ENCODE measurements at regions not wholly inside any gene's neighbourhood (a gene's known extent, or its start where the extent isn't known, plus 50 kb on each side); places are given as distances from the start of the nearest gene placed in this dataset.
A peak's percentile ranks its signal among the peaks of the same experiment; 100 is the strongest.
"Not testable (repeated sequence)": the region's sequence is repeated elsewhere in the genome, so short reads cannot be mapped to it uniquely, and the experiment has no call there.

- H3K27me3 ChIP-seq (ENCODE audit: control insufficient read depth, insufficient read depth, low read length); H3K27ac ChIP-seq (ENCODE audit: low read depth, low read length); H3K36me3 ChIP-seq (ENCODE audit: control insufficient read depth, insufficient read depth, low read length); H3K4me1 ChIP-seq (ENCODE audit: control insufficient read depth, insufficient read depth, low read length); H3K4me3 ChIP-seq (ENCODE audit: low read depth, low read length); DNase-seq (ENCODE audit: low read depth in 4 of 6, low spot score in 6 of 6); H3K9me3 ChIP-seq (ENCODE audit: control insufficient read depth, insufficient read depth, low read length): not testable (repeated sequence)
- 95% methylated on average over 8 of the region's 9 CpGs for WGBS (ENCODE audit: insufficient coverage)
Measured at GRCh38 chr10:10074847-10075246, 942.8 kb upstream of the CELF2 start.

GRCh38 chr10:10078446-10078845, 939.2 kb upstream of the CELF2 start:
- WGBS (ENCODE audit: insufficient coverage): 55% methylated on average over 4 of the region's 4 CpGs
- Histone ChIP-seq H3K36me3 (ENCODE audit: control insufficient read depth, insufficient read depth, low read length) (no peaks in the 10 kb centered on the region), H3K9me3 (ENCODE audit: control insufficient read depth, insufficient read depth, low read length) (peaks cover 1% of the 10 kb centered on the region), H3K27me3 (ENCODE audit: control insufficient read depth, insufficient read depth, low read length) (no peaks in the 10 kb centered on the region), H3K4me1 (ENCODE audit: control insufficient read depth, insufficient read depth, low read length) (no peaks in the 10 kb centered on the region), H3K27ac (ENCODE audit: low read depth, low read length) (no peak overlapping the region), H3K4me3 (ENCODE audit: low read depth, low read length) (no peak overlapping the region)
- peak in 1 of 6 donors; percentile 76 for DNase-seq (ENCODE audit: low read depth in 4 of 6, low spot score in 6 of 6)

GRCh38 chr10:10092581-10092980, 925.1 kb upstream of the CELF2 start:
- WGBS (ENCODE audit: insufficient coverage): 39% methylated on average over 6 of the region's 6 CpGs
- no peak overlapping the region for H3K27ac ChIP-seq (ENCODE audit: low read depth, low read length)
- H3K4me3 ChIP-seq (ENCODE audit: low read depth, low read length): no peak overlapping the region
- no peaks in the 10 kb centered on the region for H3K36me3 ChIP-seq (ENCODE audit: control insufficient read depth, insufficient read depth, low read length)
- H3K9me3 ChIP-seq (ENCODE audit: control insufficient read depth, insufficient read depth, low read length): peaks cover 3% of the 10 kb centered on the region
- peak in 1 of 6 donors; percentile 11 for DNase-seq (ENCODE audit: low read depth in 4 of 6, low spot score in 6 of 6)
- no peaks in the 10 kb centered on the region for H3K27me3 ChIP-seq (ENCODE audit: control insufficient read depth, insufficient read depth, low read length)
- H3K4me1 ChIP-seq (ENCODE audit: control insufficient read depth, insufficient read depth, low read length): peaks cover 3% of the 10 kb centered on the region

- Histone ChIP-seq H3K4me1 (ENCODE audit: control insufficient read depth, insufficient read depth, low read length) (peaks cover 3% of the 10 kb centered on the region), H3K36me3 (ENCODE audit: control insufficient read depth, insufficient read depth, low read length) (no peaks in the 10 kb centered on the region), H3K27me3 (ENCODE audit: control insufficient read depth, insufficient read depth, low read length) (no peaks in the 10 kb centered on the region), H3K4me3 (ENCODE audit: low read depth, low read length) (no peak overlapping the region), H3K27ac (ENCODE audit: low read depth, low read length) (no peak overlapping the region), H3K9me3 (ENCODE audit: control insufficient read depth, insufficient read depth, low read length) (peaks cover 2% of the 10 kb centered on the region)
- peak in 1 of 6 donors; percentile 34 for DNase-seq (ENCODE audit: low read depth in 4 of 6, low spot score in 6 of 6)
- WGBS (ENCODE audit: insufficient coverage): 47% methylated on average over 3 of the region's 3 CpGs
Measured at GRCh38 chr10:10093021-10093420, 924.7 kb upstream of the CELF2 start.

GRCh38 chr10:10094691-10095090, 923.0 kb upstream of the CELF2 start:
- Histone ChIP-seq H3K27me3 (ENCODE audit: control insufficient read depth, insufficient read depth, low read length) (no peaks in the 10 kb centered on the region), H3K9me3 (ENCODE audit: control insufficient read depth, insufficient read depth, low read length) (peaks cover 2% of the 10 kb centered on the region), H3K4me3 (ENCODE audit: low read depth, low read length) (no peak overlapping the region), H3K27ac (ENCODE audit: low read depth, low read length) (no peak overlapping the region), H3K36me3 (ENCODE audit: control insufficient read depth, insufficient read depth, low read length) (no peaks in the 10 kb centered on the region), H3K4me1 (ENCODE audit: control insufficient read depth, insufficient read depth, low read length) (peaks cover 3% of the 10 kb centered on the region)
- DNase-seq (ENCODE audit: low read depth in 4 of 6, low spot score in 6 of 6): peak in 1 of 6 donors; percentile 11
- WGBS (ENCODE audit: insufficient coverage): no CpG with 5 or more reads among the region's 5 CpGs

GRCh38 chr10:10096296-10096695, 921.4 kb upstream of the CELF2 start:
- DNase-seq (ENCODE audit: low read depth in 4 of 6, low spot score in 6 of 6): no peak
- no peaks in the 10 kb centered on the region for H3K36me3 ChIP-seq (ENCODE audit: control insufficient read depth, insufficient read depth, low read length)
- no peak overlapping the region for H3K4me3 ChIP-seq (ENCODE audit: low read depth, low read length)
- no peaks in the 10 kb centered on the region for H3K27me3 ChIP-seq (ENCODE audit: control insufficient read depth, insufficient read depth, low read length)
- no peak overlapping the region for H3K27ac ChIP-seq (ENCODE audit: low read depth, low read length)
- peaks cover 2% of the 10 kb centered on the region for H3K9me3 ChIP-seq (ENCODE audit: control insufficient read depth, insufficient read depth, low read length)
- peaks cover 3% of the 10 kb centered on the region for H3K4me1 ChIP-seq (ENCODE audit: control insufficient read depth, insufficient read depth, low read length)

GRCh38 chr10:10096898-10097297, 920.8 kb upstream of the CELF2 start:
- WGBS (ENCODE audit: insufficient coverage): no CpG with 5 or more reads among the region's 3 CpGs
- peaks cover 2% of the 10 kb centered on the region for H3K9me3 ChIP-seq (ENCODE audit: control insufficient read depth, insufficient read depth, low read length)
- DNase-seq (ENCODE audit: low read depth in 4 of 6, low spot score in 6 of 6): no peak
- H3K4me1 ChIP-seq (ENCODE audit: control insufficient read depth, insufficient read depth, low read length): peaks cover 3% of the 10 kb centered on the region
- no peaks in the 10 kb centered on the region for H3K36me3 ChIP-seq (ENCODE audit: control insufficient read depth, insufficient read depth, low read length)
- H3K4me3 ChIP-seq (ENCODE audit: low read depth, low read length): no peak overlapping the region
- no peaks in the 10 kb centered on the region for H3K27me3 ChIP-seq (ENCODE audit: control insufficient read depth, insufficient read depth, low read length)
- no peak overlapping the region for H3K27ac ChIP-seq (ENCODE audit: low read depth, low read length)

GRCh38 chr10:10101106-10101505, 916.6 kb upstream of the CELF2 start:
- WGBS (ENCODE audit: insufficient coverage): no CpG with 5 or more reads among the region's 5 CpGs
- DNase-seq (ENCODE audit: low read depth in 4 of 6, low spot score in 6 of 6): no peak
- Histone ChIP-seq H3K4me1 (ENCODE audit: control insufficient read depth, insufficient read depth, low read length) (no peaks in the 10 kb centered on the region), H3K27ac (ENCODE audit: low read depth, low read length) (no peak overlapping the region), H3K9me3 (ENCODE audit: control insufficient read depth, insufficient read depth, low read length) (peaks cover 2% of the 10 kb centered on the region), H3K27me3 (ENCODE audit: control insufficient read depth, insufficient read depth, low read length) (no peaks in the 10 kb centered on the region), H3K36me3 (ENCODE audit: control insufficient read depth, insufficient read depth, low read length) (no peaks in the 10 kb centered on the region), H3K4me3 (ENCODE audit: low read depth, low read length) (no peak overlapping the region)

- no CpG with 5 or more reads among the region's 5 CpGs for WGBS (ENCODE audit: insufficient coverage)
- Histone ChIP-seq H3K4me1 (ENCODE audit: control insufficient read depth, insufficient read depth, low read length) (no peaks in the 10 kb centered on the region), H3K27me3 (ENCODE audit: control insufficient read depth, insufficient read depth, low read length) (no peaks in the 10 kb centered on the region), H3K27ac (ENCODE audit: low read depth, low read length) (no peak overlapping the region), H3K4me3 (ENCODE audit: low read depth, low read length) (no peak overlapping the region), H3K36me3 (ENCODE audit: control insufficient read depth, insufficient read depth, low read length) (no peaks in the 10 kb centered on the region), H3K9me3 (ENCODE audit: control insufficient read depth, insufficient read depth, low read length) (no peaks in the 10 kb centered on the region)
- no peak for DNase-seq (ENCODE audit: low read depth in 4 of 6, low spot score in 6 of 6)
Measured at GRCh38 chr10:10110844-10111490, 906.7 kb upstream of the CELF2 start.

GRCh38 chr10:10118131-10118530, 899.5 kb upstream of the CELF2 start:
- no CpG with 5 or more reads among the region's 1 CpG for WGBS (ENCODE audit: insufficient coverage)
- Histone ChIP-seq H3K27me3 (ENCODE audit: control insufficient read depth, insufficient read depth, low read length) (no peaks in the 10 kb centered on the region), H3K36me3 (ENCODE audit: control insufficient read depth, insufficient read depth, low read length) (no peaks in the 10 kb centered on the region), H3K27ac (ENCODE audit: low read depth, low read length) (no peak overlapping the region), H3K9me3 (ENCODE audit: control insufficient read depth, insufficient read depth, low read length) (peaks cover 3% of the 10 kb centered on the region), H3K4me3 (ENCODE audit: low read depth, low read length) (no peak overlapping the region), H3K4me1 (ENCODE audit: control insufficient read depth, insufficient read depth, low read length) (no peaks in the 10 kb centered on the region)
- DNase-seq (ENCODE audit: low read depth in 4 of 6, low spot score in 6 of 6): no peak
